Activated naive CD4-positive, alpha-beta T cell treated with anti-CD3 and anti-CD28 coated beads, Interleukin-2, amount 10 ng/mL, durations not matched to agents 7 days and 5 days (primary cell): ENCODE measurements at regions not wholly inside any gene's neighbourhood (a gene's known extent, or its start where the extent isn't known, plus 50 kb on each side); places are given as distances from the start of the nearest gene placed in this dataset.
"Not testable (repeated sequence)": the region's sequence is repeated elsewhere in the genome, so short reads cannot be mapped to it uniquely, and the experiment has no call there.

Experiments
- CTCF ChIA-PET: fragments of 350-600 bp; sonication (Branson Sonifier 250); formaldehyde crosslinking; loops from one replicate; lab custom pipeline; 2021; ENCODE audit warnings: antibody characterized with exemption; lab: Charles Lee
- DNase-seq: peaks from one replicate; pipeline ENCODE4 v3.0.0-alpha.2; 2020
- H3K27ac Mint-ChIP-seq: one replicate; pipeline ENCODE4 v1.8.0; 2021; ENCODE audit warnings: mild to moderate bottlenecking, moderate library complexity, mixed read lengths
- H3K27me3 Mint-ChIP-seq: one replicate; pipeline ENCODE4 v1.8.0; 2021; ENCODE audit warnings: mild to moderate bottlenecking, mixed read lengths
- H3K36me3 Mint-ChIP-seq: one replicate; pipeline ENCODE4 v1.8.0; 2021; ENCODE audit warnings: mixed read lengths
- H3K4me1 Mint-ChIP-seq: one replicate; pipeline ENCODE4 v1.8.0; 2021; ENCODE audit warnings: mixed read lengths
- H3K4me3 Mint-ChIP-seq: one replicate; pipeline ENCODE4 v1.8.0; 2021; ENCODE audit warnings: mild to moderate bottlenecking, moderate library complexity, mixed read lengths
- H3K9me3 Mint-ChIP-seq: one replicate; pipeline ENCODE4 v1.8.0; 2021; ENCODE audit warnings: mixed read lengths

DNA sequence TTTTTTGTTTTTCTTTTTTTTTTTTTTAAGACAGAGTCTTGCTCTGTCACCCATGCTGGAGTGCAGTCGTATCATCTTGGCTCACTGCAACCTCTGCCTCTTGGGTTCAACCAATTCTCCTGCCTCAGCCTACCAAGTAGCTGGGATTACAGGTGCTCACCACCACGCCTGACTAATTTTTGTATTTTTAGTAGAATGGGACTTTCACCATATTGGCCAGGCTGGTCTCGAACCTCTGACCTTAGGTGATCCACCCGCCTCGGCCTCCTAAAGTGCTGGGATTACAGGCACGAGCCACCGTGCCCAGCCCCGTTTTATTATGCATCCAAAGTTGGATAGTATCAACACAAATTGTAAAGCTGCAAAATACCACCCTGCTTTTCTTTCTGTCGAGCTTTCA is 154.9 kb downstream of the CRPPA start:
- not testable (repeated sequence) for H3K27ac Mint-ChIP-seq

DNA sequence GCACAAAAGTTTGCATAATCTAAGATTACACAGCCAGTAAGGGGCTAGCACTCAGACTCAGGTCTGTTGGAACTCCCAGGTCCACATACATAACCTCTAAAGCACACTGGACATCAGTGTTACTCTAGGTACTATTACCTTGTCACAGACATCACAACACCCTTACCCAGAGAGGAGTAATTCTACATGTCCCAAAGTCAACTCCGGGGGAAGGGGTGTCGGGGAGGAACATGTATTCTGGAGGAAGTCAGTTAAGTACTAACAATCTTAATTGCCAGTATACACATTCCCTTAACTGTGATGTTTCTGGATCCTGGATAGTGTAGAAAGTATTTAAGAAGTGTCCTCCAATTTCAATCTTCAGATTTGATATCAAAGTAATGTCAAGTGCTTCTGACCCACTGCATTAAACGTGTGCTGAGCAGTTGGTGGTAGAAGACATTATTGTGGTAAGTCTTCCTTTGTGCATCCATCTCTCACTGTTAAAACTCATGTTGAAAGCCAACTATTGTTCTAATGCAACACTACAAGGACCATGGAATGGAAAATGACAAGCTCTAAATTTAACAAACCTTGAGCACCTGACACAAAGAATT is 155.4 kb downstream of the CRPPA start:
- Mint-ChIP-seq H3K4me1 (no peaks in the 10 kb centered on the region), H3K27ac (no peak overlapping the region), H3K27me3 (no peaks in the 10 kb centered on the region), H3K4me3 (no peak overlapping the region), H3K9me3 (no peaks in the 10 kb centered on the region), H3K36me3 (no peaks in the 10 kb centered on the region)
- no peak for DNase-seq
- CTCF ChIA-PET: no interaction called here

More for the DNA sequence above, 154.9 kb downstream of the CRPPA start:
- H3K27me3 Mint-ChIP-seq, DNase-seq, H3K4me3 Mint-ChIP-seq, H3K36me3 Mint-ChIP-seq, H3K9me3 Mint-ChIP-seq, CTCF ChIA-PET, H3K4me1 Mint-ChIP-seq: not testable (repeated sequence)

DNA sequence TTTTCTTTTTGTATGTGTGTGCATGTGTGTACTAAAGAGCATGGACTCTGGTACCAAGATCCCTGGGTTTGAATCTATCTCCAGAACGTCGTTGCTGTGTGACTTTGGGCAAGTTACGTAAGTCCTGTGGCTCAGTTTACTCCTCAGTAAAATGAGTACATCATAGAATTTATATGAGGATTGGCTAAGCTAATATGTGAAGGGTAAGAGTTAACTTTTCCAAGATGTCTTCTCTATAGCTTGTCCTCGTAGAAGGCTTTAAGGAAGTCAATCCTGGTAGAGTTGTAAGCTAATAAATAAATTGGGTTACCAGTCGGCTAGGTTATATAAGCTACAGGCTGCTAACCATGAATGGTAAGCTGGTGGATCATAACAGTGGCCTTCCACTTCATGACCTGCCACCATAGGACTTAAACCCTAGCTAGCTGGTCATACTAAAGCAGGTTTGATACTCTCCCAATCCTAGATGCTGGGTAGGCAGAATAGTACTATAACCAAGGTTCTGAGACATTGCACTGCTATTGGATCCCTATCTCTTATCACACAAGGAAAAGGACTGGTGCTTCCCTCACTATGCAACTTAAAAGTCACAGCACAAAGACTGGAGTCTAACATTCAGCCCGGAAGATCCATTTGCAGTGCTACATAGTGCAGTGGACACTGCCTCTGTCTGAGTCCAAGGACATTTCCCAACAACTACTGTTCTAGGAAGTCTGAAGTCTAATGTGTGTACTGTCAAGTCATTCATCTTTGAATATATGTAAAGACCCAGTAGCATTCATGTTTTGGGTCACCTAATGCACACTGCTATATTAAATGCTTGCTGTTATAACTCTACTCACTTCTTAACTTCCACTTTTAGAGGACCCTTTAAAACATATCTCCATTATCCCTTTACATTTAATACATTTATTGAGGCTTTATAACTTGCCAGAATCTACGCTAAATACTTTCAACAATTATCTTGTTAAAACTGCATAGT is 156.2 kb downstream of the CRPPA start:
- CTCF ChIA-PET: no interaction called here

DNA sequence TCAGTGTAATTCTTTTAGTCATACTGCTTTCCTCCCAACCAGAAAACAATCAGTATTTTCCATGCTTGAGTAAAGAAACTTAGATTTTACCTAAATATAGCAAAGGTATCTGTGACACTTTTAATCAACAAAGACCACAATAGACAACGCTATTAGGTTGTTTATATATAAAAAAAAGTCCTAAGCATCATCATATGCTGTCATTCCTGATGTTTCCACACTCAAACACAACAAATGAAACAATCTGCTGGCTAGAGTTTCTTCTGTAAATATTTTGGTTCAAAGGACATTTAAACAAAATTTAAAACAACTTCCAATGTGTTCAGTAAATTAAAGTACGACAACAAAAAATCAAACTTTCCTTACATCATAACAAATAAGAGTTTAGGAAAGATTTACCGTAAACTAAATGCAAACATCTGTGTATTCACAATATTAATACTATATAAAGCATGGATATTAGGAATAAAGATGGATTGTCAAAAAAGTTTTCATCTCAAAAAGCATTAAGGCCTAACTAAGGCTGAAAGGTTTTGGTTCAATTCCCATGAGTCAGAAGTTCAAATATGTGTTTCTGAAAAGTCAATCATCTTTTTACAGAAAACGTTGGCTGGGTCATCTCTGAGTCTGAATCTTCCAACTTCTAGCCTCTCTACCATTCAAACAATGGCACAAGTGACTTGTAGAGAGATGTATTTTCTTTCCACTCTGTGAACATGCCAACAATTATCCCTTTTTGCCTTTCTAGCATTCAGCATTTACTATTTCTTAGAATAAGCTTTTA is 157.1 kb downstream of the CRPPA start:
- H3K36me3 Mint-ChIP-seq: no peaks in the 10 kb centered on the region
- no peaks in the 10 kb centered on the region for H3K4me1 Mint-ChIP-seq
- CTCF ChIA-PET: no interaction called here
- H3K27ac Mint-ChIP-seq: no peak overlapping the region
- H3K4me3 Mint-ChIP-seq: no peak overlapping the region
- no peaks in the 10 kb centered on the region for H3K27me3 Mint-ChIP-seq
- no peaks in the 10 kb centered on the region for H3K9me3 Mint-ChIP-seq
- DNase-seq: no peak

More for the DNA sequence above, 156.2 kb downstream of the CRPPA start:
- H3K4me3 Mint-ChIP-seq: no peak overlapping the region
- no peaks in the 10 kb centered on the region for H3K4me1 Mint-ChIP-seq
- no peaks in the 10 kb centered on the region for H3K36me3 Mint-ChIP-seq
- DNase-seq: no peak
- no peaks in the 10 kb centered on the region for H3K9me3 Mint-ChIP-seq
- no peaks in the 10 kb centered on the region for H3K27me3 Mint-ChIP-seq
- no peak overlapping the region for H3K27ac Mint-ChIP-seq

DNA sequence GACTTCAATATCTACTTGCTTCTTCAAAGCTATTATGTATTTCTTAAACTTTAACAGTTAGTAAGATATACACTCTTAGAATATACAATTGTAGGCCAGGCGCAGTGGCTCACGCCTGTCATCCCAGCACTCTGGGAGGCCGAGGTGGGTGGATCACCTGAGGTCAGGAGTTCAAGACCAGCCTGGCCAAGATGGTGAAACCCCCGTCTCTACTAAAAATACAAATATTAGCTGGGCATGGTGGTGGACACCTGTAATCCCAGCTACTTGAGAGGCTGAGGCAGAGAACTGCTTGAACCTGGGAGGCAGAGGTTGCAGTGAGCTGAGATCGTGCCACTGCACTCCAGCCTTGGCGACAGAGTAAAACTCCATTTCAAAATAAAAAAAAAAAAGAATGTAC is 158.0 kb downstream of the CRPPA start:
- H3K9me3 Mint-ChIP-seq, H3K36me3 Mint-ChIP-seq, H3K27me3 Mint-ChIP-seq, H3K27ac Mint-ChIP-seq, H3K4me3 Mint-ChIP-seq, CTCF ChIA-PET, DNase-seq, H3K4me1 Mint-ChIP-seq: not testable (repeated sequence)

DNA sequence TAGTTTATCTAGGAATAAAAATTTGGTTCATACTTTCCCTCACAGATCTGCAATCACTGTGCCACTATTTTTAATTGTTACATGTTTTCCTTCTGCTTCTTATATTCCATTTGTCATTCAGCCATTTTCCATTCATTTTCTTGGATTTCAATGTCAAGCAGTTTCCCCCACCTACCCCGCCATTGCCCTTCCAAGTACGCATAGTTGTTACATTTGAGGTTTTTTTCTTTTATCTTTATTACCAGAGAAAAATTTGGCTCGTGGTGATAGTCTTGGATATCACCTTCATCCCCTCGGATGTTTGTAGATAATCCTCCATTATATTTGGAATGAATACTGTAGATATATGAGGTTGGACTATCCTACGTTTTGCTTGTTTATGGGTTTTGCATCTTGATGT is 159.7 kb downstream of the CRPPA start:
- Mint-ChIP-seq H3K27me3 (no peaks in the 10 kb centered on the region), H3K9me3 (no peaks in the 10 kb centered on the region), H3K4me1 (no peaks in the 10 kb centered on the region), H3K4me3 (no peak overlapping the region), H3K36me3 (no peaks in the 10 kb centered on the region), H3K27ac (no peak overlapping the region)
- CTCF ChIA-PET: no interaction called here
- DNase-seq: no peak

DNA sequence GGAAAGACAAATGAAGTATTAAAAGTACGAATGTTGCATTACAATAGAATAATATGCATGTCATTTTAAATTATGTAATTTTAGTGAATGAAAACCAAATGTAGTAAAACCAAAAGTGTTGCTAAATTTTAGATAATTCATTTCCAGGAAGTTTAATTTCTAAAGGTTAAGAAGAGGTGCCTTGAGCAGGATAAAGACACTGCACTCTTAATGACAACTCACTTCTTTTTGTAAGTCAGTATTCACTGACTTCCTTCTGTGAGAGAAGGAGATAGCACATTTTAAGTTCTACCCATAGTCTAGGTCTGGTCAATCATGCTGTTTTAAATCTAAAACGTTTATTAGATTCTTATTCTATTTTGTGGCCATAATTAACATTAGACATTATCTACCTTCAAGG is 160.2 kb downstream of the CRPPA start:
- DNase-seq: no peak
- Mint-ChIP-seq H3K27ac (no peak overlapping the region), H3K9me3 (no peaks in the 10 kb centered on the region), H3K4me1 (no peaks in the 10 kb centered on the region), H3K4me3 (no peak overlapping the region), H3K36me3 (no peaks in the 10 kb centered on the region), H3K27me3 (no peaks in the 10 kb centered on the region)
- CTCF ChIA-PET: interaction anchor here (0.7 kb wide), 1 partner anchor 1996 kb away, joined by 3 read pairs; no protein-coding TSS in a partner anchor

DNA sequence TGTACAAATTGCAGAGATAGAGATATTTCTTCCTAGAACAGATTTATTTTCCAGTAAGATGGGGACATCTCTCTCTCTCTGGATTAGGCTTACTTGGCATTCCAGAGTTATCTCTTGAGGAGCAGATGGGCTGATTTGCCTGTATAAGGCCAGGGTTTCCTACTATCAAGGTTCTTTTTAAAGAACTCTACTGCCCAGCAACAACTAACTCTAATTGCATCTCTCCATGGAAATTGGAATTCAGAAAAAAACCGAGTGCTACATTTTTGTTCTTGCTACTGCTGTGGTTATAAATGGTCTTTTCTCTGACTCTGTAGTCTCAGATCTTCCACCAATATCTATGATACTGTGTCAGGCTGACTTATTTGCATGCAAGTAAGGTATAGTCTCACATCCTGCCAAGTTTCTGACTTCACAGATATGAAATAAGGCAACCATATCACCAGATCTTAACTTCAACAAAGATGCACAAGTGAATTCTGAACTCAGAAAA is 161.1 kb downstream of the CRPPA start:
- Mint-ChIP-seq H3K36me3 (no peaks in the 10 kb centered on the region), H3K4me1 (no peaks in the 10 kb centered on the region), H3K27ac (no peak overlapping the region), H3K9me3 (no peaks in the 10 kb centered on the region), H3K27me3 (no peaks in the 10 kb centered on the region), H3K4me3 (no peak overlapping the region)
- no peak for DNase-seq
- CTCF ChIA-PET: interaction anchor here (0.7 kb wide), 1 partner anchor 1997 kb away, joined by 3 read pairs; no protein-coding TSS in a partner anchor

DNA sequence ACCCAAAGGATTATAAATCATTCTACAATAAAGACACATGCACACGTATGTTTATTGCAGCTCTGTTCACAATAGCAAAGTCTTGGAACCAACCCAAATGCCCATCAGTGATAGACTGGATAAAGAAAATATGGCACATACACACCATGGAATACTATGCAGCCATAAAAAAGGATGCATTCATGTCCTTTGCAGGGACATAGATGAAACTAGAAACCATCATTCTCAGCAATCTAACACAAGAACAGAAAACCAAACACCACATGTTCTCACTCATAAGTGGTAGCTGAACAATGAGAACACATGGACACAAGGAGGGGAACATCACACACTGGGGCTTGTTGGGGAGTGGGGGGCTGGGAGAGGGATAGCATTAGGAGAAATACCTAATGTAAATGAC is 164.9 kb downstream of the CRPPA start:
- H3K36me3 Mint-ChIP-seq, DNase-seq, CTCF ChIA-PET, H3K4me3 Mint-ChIP-seq, H3K4me1 Mint-ChIP-seq, H3K27ac Mint-ChIP-seq, H3K27me3 Mint-ChIP-seq: not testable (repeated sequence)
- H3K9me3 Mint-ChIP-seq: peaks cover 10% of the 10 kb centered on the region

DNA sequence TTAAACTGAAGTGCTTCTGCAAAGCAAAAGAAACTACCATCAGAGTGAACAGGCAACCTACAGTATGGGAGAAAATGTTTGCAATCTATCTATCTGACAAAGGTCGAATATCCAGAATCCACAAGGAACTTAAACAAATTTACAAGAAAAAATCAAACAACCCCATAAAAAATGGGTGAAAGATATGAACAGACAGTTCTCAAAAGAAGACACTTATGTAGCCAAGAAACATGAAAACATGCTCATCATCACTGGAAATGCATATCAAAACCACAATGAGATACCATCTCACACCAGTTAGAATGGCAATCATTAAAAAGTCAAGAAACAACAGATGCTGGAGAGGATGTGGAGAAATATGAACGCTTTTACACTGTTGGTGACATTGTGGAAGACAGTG is 165.4 kb downstream of the CRPPA start:
- H3K36me3 Mint-ChIP-seq, H3K4me3 Mint-ChIP-seq, DNase-seq, CTCF ChIA-PET, H3K27ac Mint-ChIP-seq, H3K27me3 Mint-ChIP-seq, H3K4me1 Mint-ChIP-seq: not testable (repeated sequence)
- peaks cover 10% of the 10 kb centered on the region for H3K9me3 Mint-ChIP-seq

DNA sequence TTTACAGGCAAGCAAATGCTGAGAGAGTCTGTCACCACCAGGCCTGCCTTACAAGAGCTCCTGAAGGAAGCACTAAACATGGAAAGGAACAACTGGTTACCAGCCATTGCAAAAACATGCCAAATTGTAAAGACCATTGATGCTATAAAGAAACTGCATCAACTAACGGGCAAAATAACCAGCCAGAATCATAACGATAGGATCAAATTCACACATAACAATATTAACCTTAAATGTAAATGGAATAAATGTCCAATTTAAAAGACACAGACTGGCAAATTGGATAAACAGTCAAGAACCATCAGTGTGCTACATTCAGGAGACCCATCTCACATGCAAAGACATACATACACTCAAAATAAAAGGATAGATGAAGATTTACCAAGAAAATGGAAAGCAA is 170.7 kb downstream of the CRPPA start:
- CTCF ChIA-PET: not testable (repeated sequence)

DNA sequence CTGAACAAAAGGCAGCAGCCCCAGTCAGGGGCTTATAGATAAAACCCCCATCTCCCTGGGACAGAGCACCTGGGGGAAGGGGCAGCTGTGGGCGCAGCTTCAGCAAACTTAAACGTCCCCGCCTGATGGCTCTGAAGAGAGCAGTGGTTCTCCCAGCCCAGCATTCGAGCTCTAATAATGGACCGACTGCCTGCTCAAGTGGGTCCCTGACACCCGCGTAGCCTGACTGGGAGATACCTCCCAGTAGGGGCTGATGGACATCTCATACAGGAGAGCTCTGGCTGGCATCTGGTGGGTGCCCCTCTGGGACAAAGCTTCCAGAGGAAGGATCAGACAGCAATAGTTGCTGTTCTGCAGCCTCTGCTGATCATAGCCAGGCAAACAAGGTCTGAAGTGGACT is 172.1 kb downstream of the CRPPA start:
- H3K4me1 Mint-ChIP-seq, H3K4me3 Mint-ChIP-seq, H3K36me3 Mint-ChIP-seq, CTCF ChIA-PET, DNase-seq, H3K27me3 Mint-ChIP-seq, H3K9me3 Mint-ChIP-seq, H3K27ac Mint-ChIP-seq: not testable (repeated sequence)

More for the DNA sequence above, 170.7 kb downstream of the CRPPA start:
- H3K36me3 Mint-ChIP-seq, H3K4me3 Mint-ChIP-seq, H3K27ac Mint-ChIP-seq, H3K4me1 Mint-ChIP-seq, H3K27me3 Mint-ChIP-seq, DNase-seq: not testable (repeated sequence)
- H3K9me3 Mint-ChIP-seq: peaks cover 10% of the 10 kb centered on the region

DNA sequence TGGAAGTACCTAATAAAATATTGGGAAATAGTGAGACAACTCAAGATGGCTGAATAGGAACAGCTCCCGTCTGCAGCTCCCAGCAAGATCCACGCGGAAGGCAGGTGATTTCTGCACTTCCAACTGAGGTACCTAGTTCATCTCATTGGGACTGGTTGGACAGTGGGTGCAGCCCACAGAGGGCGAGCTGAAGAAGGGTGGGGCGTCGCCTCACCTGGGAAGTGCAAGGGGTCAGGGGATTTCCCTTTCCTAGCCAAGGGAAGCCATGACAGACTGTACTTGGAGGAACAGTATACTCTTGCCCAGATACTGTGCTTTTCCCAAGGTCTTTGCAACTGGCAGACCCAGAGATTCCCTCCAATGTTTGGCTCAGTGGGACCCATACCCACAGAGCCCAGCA is 172.8 kb downstream of the CRPPA start:
- CTCF ChIA-PET, H3K27me3 Mint-ChIP-seq, DNase-seq, H3K36me3 Mint-ChIP-seq, H3K9me3 Mint-ChIP-seq, H3K4me1 Mint-ChIP-seq, H3K27ac Mint-ChIP-seq, H3K4me3 Mint-ChIP-seq: not testable (repeated sequence)

DNA sequence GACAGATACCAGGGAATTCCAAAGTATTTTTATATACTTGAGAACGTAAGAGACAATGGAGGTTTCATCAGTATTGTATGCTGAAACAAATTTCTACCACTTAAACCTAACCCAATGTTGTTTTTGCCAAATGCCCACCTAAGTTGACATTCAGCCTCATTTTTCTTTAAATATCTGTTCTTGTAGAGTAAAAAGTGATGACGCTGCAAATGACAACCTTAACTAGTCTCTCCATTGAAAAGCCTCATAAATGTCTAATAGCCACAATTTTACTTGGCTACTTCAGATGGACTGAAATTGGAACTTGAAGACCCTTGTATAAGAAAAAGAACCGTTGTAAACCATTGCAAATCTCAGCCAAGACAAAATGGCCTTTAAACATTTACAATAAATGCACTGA is 176.9 kb downstream of the CRPPA start:
- H3K36me3 Mint-ChIP-seq: no peaks in the 10 kb centered on the region
- H3K9me3 Mint-ChIP-seq: no peaks in the 10 kb centered on the region
- H3K27me3 Mint-ChIP-seq: no peaks in the 10 kb centered on the region
- H3K4me3 Mint-ChIP-seq: no peak overlapping the region
- CTCF ChIA-PET: no interaction called here
- no peaks in the 10 kb centered on the region for H3K4me1 Mint-ChIP-seq
- no peak for DNase-seq
- H3K27ac Mint-ChIP-seq: no peak overlapping the region
